ENCODE measurements at regions not wholly inside any gene's neighbourhood (a gene's known extent, or its start where the extent isn't known, plus 50 kb on each side); places are given as distances from the start of the nearest gene placed in this dataset.

GRCh38 chr1:81702903-81703302 is 97.8 kb upstream of the ADGRL2 start:
- TF ChIP-seq POLR2AphosphoS5 (IDR thresholded peaks at IDR 0.05; ENCODE audit: low read depth): no peak
- TF ChIP-seq CTCF (IDR thresholded peaks at IDR 0.05; ENCODE audit: insufficient read depth, low read length): no peak
